Loucy (cell line): ENCODE measurements at regions not wholly inside any gene's neighbourhood (a gene's known extent, or its start where the extent isn't known, plus 50 kb on each side); places are given as distances from the start of the nearest gene placed in this dataset.

Experiments used
- CTCF ChIP-seq: fragments of 200-600 bp; sonication (generic); conservative IDR thresholded peaks from 2 replicates; pipeline ENCODE4 v1.5.1; 2014; ENCODE audit warnings: mild to moderate bottlenecking, antibody characterized with exemption, low read length
- EZH2phosphoT487 ChIP-seq: fragments of 200-600 bp; IDR thresholded peaks from 2 replicates; pipeline ENCODE4 v1.6.1; 2018; ENCODE audit warnings: antibody characterized with exemption, mild to moderate bottlenecking, moderate library complexity, borderline replicate concordance

GRCh38 chr1:185631843-185632242 lies 102.3 kb upstream of the HMCN1 start:
- no peak for TF ChIP-seq CTCF
- no peak for TF ChIP-seq EZH2phosphoT487
